NCI-H774 (cell line): ENCODE measurements at regions not wholly inside any gene's neighbourhood (a gene's known extent, or its start where the extent isn't known, plus 50 kb on each side); places are given as distances from the start of the nearest gene placed in this dataset.
A peak's percentile ranks its signal among the peaks of the same experiment; 100 is the strongest.
"Not testable (repeated sequence)": the region's sequence is repeated elsewhere in the genome, so short reads cannot be mapped to it uniquely, and the experiment has no call there.

Experiments
- DNase-seq: peaks from one replicate; lab custom pipeline; 2025; lab: John Stamatoyannopoulos, UW

- peak; percentile 9 for DNase-seq
These were observed 307.7 kb upstream of the ARSJ start for GRCh38 chr4:114287079-114287696.

- no peak for DNase-seq
These were observed 302.5 kb upstream of the UGT8 start for GRCh38 chr4:114296126-114296525.

- no peak for DNase-seq
These were observed 296.1 kb upstream of the UGT8 start for GRCh38 chr4:114302472-114302871.

- no peak for DNase-seq
These were observed 294.6 kb upstream of the UGT8 start for GRCh38 chr4:114304046-114304445.

GRCh38 chr4:114304567-114304966 is 294.0 kb upstream of the UGT8 start:
- DNase-seq: no peak

- no peak for DNase-seq
These were observed 291.7 kb upstream of the UGT8 start for GRCh38 chr4:114306946-114307345.

GRCh38 chr4:114310296-114310925 is 288.2 kb upstream of the UGT8 start:
- DNase-seq: no peak

GRCh38 chr4:114311787-114312186 is 286.8 kb upstream of the UGT8 start:
- no peak for DNase-seq

- DNase-seq: peak; percentile 9
These were observed 286.3 kb upstream of the UGT8 start for GRCh38 chr4:114312338-114312737.

- DNase-seq: no peak
These were observed 281.8 kb upstream of the UGT8 start for GRCh38 chr4:114316789-114317188.

GRCh38 chr4:114317564-114317963 is 281.0 kb upstream of the UGT8 start:
- DNase-seq: no peak

- DNase-seq: no peak
These were observed 280.3 kb upstream of the UGT8 start for GRCh38 chr4:114318309-114318708.

GRCh38 chr4:114320126-114320525 is 278.5 kb upstream of the UGT8 start:
- DNase-seq: no peak

- no peak for DNase-seq
These were observed 277.2 kb upstream of the UGT8 start for GRCh38 chr4:114321366-114321765.

- DNase-seq: no peak
These were observed 274.8 kb upstream of the UGT8 start for GRCh38 chr4:114323841-114324240.

- DNase-seq: no peak
These were observed 272.2 kb upstream of the UGT8 start for GRCh38 chr4:114326358-114326757.

- DNase-seq: no peak
These were observed 266.5 kb upstream of the UGT8 start for GRCh38 chr4:114332119-114332518.

- not testable (repeated sequence) for DNase-seq
These were observed 264.2 kb upstream of the UGT8 start for GRCh38 chr4:114334363-114334762.

- DNase-seq: no peak
These were observed 263.7 kb upstream of the UGT8 start for GRCh38 chr4:114334884-114335330.

- DNase-seq: no peak
These were observed 263.3 kb upstream of the UGT8 start for GRCh38 chr4:114335339-114335738.

- no peak for DNase-seq
These were observed 255.6 kb upstream of the UGT8 start for GRCh38 chr4:114343015-114343414.

- DNase-seq: no peak
These were observed 248.9 kb upstream of the UGT8 start for GRCh38 chr4:114349543-114350175.

- DNase-seq: no peak
These were observed 239.7 kb upstream of the UGT8 start for GRCh38 chr4:114358901-114359300.

GRCh38 chr4:114361249-114361648 is 237.4 kb upstream of the UGT8 start:
- DNase-seq: no peak
